ENCODE measurements at regions not wholly inside any gene's neighbourhood (a gene's known extent, or its start where the extent isn't known, plus 50 kb on each side); places are given as distances from the start of the nearest gene placed in this dataset.
A peak's percentile ranks its signal among the peaks of the same experiment; 100 is the strongest.

- no peak overlapping the region for H3K27ac ChIP-seq
- TF ChIP-seq, protein P1, sequence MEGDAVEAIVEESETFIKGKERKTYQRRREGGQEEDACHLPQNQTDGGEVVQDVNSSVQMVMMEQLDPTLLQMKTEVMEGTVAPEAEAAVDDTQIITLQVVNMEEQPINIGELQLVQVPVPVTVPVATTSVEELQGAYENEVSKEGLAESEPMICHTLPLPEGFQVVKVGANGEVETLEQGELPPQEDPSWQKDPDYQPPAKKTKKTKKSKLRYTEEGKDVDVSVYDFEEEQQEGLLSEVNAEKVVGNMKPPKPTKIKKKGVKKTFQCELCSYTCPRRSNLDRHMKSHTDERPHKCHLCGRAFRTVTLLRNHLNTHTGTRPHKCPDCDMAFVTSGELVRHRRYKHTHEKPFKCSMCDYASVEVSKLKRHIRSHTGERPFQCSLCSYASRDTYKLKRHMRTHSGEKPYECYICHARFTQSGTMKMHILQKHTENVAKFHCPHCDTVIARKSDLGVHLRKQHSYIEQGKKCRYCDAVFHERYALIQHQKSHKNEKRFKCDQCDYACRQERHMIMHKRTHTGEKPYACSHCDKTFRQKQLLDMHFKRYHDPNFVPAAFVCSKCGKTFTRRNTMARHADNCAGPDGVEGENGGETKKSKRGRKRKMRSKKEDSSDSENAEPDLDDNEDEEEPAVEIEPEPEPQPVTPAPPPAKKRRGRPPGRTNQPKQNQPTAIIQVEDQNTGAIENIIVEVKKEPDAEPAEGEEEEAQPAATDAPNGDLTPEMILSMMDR (conservative IDR thresholded peaks at IDR 0.05): 0 out of 2 replicates have a peak, but pooled peaks have one; percentile 14
These were observed 79.9 kb upstream of the CCDC91 start for GRCh38 chr12:28110329-28110728.

DNA sequence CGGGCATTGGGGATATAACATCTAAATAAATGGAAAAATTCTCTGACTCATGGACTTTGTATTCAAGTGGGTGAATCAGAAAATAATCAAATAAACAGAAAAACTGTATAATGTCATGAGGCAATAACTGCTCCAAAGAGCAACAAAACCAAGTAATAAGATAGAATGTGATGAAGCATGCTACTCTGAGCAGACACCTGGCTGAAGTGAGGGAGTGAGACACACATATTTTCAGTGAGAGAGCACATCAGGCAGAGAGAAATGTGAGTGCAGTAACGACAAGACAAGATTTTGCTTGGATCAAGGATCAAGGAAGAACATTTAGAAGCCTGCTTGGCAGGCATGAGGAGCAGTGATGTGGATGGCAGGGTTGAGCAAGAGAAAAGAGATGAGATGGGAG, 75.8 kb upstream of the CCDC91 start:
- H3K27ac ChIP-seq: no peak overlapping the region
- TF ChIP-seq, protein P1 (conservative IDR thresholded peaks at IDR 0.05): no peak

GRCh38 chr12:28121433-28121832, 68.8 kb upstream of the CCDC91 start:
- H3K27ac ChIP-seq: no peak overlapping the region
- TF ChIP-seq, protein P1 (conservative IDR thresholded peaks at IDR 0.05): no peak

DNA sequence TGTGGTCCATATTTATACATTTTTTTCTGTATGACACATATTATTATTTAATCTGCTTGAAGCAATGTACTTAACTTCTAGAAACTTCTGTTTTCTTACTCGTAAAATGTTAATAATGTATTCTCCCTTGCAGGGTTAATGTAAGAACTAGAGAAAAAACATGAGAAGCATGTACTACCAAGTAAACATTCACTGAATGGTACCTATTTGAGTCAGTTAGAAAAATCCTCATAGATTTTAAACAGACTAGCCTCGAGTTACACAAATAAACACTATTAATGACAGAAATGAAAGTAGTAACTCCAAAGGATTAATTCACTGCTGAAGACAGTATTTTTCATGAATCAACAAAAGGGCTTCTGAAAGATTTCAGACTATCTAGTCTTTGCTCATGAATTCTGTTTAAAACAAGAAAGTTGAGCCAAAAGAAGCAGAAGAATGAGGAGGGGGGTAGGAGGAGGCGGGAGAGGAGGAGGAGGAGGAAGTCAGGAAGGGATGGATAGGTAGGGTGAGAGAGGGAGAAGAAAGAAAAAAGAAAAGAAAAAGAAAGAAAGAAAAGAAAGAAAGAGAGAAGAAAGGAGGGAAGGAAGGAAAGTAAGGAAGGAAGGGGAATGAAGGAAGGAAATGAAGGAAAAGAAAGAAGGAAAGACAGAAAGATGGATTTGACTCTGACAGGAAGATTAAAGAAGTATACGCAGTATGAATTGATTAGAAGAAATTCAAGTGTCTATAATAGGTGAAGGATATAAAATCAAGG, 68.2 kb upstream of the CCDC91 start:
- TF ChIP-seq, protein P1 (conservative IDR thresholded peaks at IDR 0.05): no peak
- H3K27ac ChIP-seq: no peak overlapping the region

DNA sequence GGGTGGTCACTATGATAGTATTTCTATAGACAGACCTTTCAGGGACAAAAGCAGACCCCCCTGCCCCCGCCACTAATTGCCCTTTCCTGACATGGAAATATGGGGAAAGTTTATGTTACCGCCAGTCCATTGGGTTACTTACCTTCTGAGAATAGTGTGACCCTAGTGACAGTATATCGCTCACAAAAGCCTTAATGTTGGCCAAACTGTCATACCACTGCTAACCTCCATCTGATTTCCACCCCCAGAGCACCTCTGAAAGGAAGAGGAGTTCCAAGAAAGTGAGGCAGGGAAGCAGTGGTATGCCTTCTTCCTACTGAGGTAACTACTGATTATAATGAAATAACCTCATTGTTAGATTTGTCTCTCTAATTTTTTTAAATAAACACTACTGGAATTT, 67.5 kb upstream of the CCDC91 start:
- TF ChIP-seq, protein P1 (conservative IDR thresholded peaks at IDR 0.05): no peak
- no peak overlapping the region for H3K27ac ChIP-seq

GRCh38 chr12:28127455-28127854, 62.8 kb upstream of the CCDC91 start:
- H3K27ac ChIP-seq: no peak overlapping the region
- TF ChIP-seq, protein P1 (conservative IDR thresholded peaks at IDR 0.05): no peak

DNA sequence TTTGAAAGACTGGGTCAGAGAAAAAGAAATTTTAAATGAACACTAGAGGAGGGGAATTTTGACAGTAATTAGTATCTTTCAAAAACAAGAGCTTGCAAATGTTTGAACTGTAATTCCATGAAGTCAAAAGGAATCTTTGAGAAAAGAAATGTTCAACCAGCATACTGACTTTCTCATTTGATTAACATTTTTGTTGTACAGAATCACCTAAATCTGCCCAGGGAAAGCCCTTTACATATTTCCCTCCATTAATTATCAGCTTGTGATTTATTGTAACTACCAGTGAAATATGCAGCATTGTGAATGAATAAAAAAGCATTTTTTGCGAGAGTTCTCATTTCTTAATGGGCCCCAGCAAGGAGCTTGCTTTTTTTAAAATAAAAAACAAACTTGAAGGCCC, 61.2 kb upstream of the CCDC91 start:
- no peak overlapping the region for H3K27ac ChIP-seq
- TF ChIP-seq, protein P1 (conservative IDR thresholded peaks at IDR 0.05): no peak

Measured in VCaP (cell line).